ENCODE measurements at regions not wholly inside any gene's neighbourhood (a gene's known extent, or its start where the extent isn't known, plus 50 kb on each side); places are given as distances from the start of the nearest gene placed in this dataset.

DNA sequence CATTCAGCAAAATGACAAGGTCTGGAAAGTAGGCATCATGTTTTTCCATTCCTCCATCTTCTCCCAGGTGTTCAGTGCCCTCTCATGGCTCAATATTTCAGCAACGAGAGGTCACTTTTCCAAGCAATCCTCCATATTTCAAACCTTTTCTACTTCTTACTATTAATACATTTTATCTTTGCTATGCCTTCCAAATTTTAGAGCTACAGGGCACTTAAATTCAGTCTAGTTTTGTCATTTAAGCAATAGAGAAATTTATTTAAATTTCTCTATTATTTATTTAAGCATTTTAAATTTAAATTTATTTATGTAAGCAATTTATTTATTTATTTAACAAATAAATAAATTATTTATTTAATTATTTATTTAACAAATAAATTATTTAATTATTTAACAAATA, 305.1 kb upstream of the ANXA10 start:
- TF ChIP-seq CTCF (IDR thresholded peaks at IDR 0.05; ENCODE audit: low read depth, low read length): no peak
- no peak overlapping the region for H3K4me3 ChIP-seq (replicated peaks in 1 of 2; ENCODE audit: low read depth in 2 of 2, low read length in 2 of 2)
- no peak for DNase-seq (ENCODE audit: low read depth in 2 of 2)

- no peak for DNase-seq (ENCODE audit: low read depth in 2 of 2)
- no peak overlapping the region for H3K4me3 ChIP-seq (replicated peaks in 1 of 2; ENCODE audit: low read depth in 2 of 2, low read length in 2 of 2)
- TF ChIP-seq CTCF (IDR thresholded peaks at IDR 0.05; ENCODE audit: low read depth, low read length): no peak
These were observed 289.7 kb upstream of the ANXA10 start for GRCh38 chr4:167802463-167803212.

- H3K4me3 ChIP-seq (replicated peaks in 1 of 2; ENCODE audit: low read depth in 2 of 2, low read length in 2 of 2): no peak overlapping the region
- TF ChIP-seq CTCF (IDR thresholded peaks at IDR 0.05; ENCODE audit: low read depth, low read length): no peak
- DNase-seq (ENCODE audit: low read depth in 2 of 2): no peak
These were observed 280.4 kb upstream of the ANXA10 start for GRCh38 chr4:167811958-167812357.

DNA sequence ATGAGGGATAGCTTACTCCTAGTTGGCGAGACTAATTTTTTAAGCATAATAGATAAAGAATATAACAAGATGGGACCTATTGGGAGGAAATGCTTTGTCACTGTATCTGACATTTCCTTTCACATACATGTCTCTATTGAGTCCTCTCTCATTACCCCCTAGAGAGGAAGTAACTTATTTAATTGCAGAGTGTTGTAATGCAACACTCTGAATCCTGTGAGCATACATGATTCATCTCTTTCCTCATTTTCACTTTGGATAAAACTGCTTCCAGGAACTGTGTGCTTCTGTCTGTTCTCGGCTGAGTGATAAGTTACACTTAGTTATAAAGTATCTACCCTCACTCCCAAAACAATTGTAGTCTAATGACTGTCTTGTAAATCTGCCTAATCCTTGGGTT, 266.1 kb upstream of the ANXA10 start:
- no peak overlapping the region for H3K4me3 ChIP-seq (replicated peaks in 1 of 2; ENCODE audit: low read depth in 2 of 2, low read length in 2 of 2)
- peak; percentile 42 to 56 for DNase-seq (ENCODE audit: low read depth in 2 of 2)
- TF ChIP-seq CTCF (IDR thresholded peaks at IDR 0.05; ENCODE audit: low read depth, low read length): no peak

DNA sequence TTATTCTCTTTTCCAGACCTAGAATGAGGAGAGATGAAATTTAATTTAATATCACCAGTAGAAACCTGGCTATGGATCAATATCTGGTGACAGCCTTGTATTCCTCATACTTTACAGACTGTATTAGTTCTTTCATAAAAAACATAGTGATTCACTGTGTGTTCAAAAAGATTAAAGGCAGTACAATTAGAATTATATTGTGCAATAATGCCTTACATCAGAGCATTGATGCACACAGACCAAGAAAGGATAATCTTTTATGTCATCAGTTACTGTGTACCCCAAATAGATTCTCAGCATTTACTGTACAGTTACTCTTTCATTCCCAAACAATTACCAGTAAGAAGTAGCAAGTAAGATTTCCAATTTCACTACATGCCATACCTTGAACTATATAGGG, 260.5 kb upstream of the ANXA10 start:
- no peak overlapping the region for H3K4me3 ChIP-seq (replicated peaks in 1 of 2; ENCODE audit: low read depth in 2 of 2, low read length in 2 of 2)
- DNase-seq (ENCODE audit: low read depth in 2 of 2): peak; percentile 7 to 18
- TF ChIP-seq CTCF (IDR thresholded peaks at IDR 0.05; ENCODE audit: low read depth, low read length): no peak

GRCh38 chr4:167838686-167839085, 253.7 kb upstream of the ANXA10 start:
- no peak overlapping the region for H3K4me3 ChIP-seq (replicated peaks in 1 of 2; ENCODE audit: low read depth in 2 of 2, low read length in 2 of 2)
- no peak for TF ChIP-seq CTCF (IDR thresholded peaks at IDR 0.05; ENCODE audit: low read depth, low read length)

DNA sequence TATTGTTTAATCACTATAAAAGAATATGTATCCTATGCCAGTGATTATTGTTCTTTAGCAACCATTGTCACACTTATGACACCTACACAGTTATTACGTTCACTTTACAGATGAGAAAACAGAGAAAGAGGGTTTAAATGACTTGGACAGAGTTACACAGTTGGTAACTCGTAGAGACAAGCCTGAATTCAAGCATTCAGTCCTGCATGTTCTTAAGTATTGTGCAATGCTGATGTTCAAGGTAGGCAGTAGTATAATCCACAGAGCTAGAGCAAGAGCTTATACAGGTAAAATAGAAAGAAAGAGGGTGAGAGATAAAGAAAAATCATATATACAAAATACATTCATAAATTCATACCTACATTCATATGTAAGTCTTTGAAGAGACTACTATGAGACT, 249.8 kb upstream of the ANXA10 start:
- TF ChIP-seq CTCF (IDR thresholded peaks at IDR 0.05; ENCODE audit: low read depth, low read length): no peak
- no peak for DNase-seq (ENCODE audit: low read depth in 2 of 2)
- H3K4me3 ChIP-seq (replicated peaks in 1 of 2; ENCODE audit: low read depth in 2 of 2, low read length in 2 of 2): no peak overlapping the region

More at GRCh38 chr4:167838686-167839085, 253.7 kb upstream of the ANXA10 start:
- DNase-seq (ENCODE audit: low read depth in 2 of 2): peak in 1 of 2 donors; percentile 33

Measured in cardiac fibroblast (primary cell).